GM19239 (cell line): ENCODE measurements at regions not wholly inside any gene's neighbourhood (a gene's known extent, or its start where the extent isn't known, plus 50 kb on each side); places are given as distances from the start of the nearest gene placed in this dataset.

Source experiments
- DNase-seq: peaks from one replicate; pipeline ENCODE4 v3.0.0; 2011; ENCODE audit warnings: low spot score; ENCODE audit not compliant: insufficient read length
- FAIRE-seq: peaks from 2 replicates; lab custom pipeline; 2011; peaks lifted over from hg19 to GRCh38; lab: Jason Lieb, UNC

DNA sequence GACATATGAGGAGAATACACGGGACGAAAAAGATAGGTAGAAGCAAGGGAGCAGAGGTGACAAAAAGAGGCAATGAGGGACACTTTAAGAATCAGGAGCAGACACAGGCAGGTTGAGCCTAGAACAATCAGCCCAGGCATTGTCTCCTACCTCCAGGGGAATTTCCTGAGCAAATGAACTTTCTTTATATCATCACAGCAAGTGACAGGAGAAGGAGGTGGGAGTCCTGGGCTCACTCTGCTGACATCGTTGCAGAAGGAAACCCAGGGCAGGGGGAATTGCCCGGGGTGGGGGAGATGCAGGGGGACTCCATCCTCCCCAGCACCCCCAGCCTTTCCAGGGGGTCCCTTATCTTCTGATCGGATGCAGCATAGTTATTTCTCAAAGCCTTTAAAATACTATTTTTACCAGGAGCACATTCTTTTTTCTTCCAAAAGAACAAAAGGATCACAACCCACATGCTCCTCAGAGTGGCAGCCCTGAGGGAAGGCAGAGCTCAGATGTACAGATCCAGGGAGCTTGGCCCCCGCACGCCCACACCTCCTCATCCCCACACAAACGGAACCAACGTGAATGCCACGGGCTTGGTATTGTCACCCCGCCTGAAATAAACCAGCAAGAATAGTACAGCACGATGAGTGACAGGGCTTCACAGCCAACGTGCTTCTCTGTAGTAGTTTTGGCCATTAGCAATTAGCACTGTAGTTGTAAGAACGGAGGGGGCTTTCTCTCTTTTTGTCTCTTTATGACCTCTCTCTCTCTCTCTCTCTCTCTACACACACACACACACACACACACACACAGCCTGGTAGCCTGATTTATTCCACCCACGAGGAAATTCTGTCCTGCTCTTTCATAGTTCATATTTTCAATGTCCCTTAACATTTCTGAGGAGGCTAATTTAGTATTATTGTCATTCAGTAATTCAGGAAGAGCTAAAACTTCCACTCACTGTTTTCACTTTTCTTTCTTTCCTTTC lies 169.5 kb upstream of the UBL3 start:
- FAIRE-seq: no peak
- DNase-seq: no peak

GRCh38 chr13:30017880-30018279 lies 167.5 kb upstream of the UBL3 start:
- FAIRE-seq (no peak), DNase-seq (no peak)

DNA sequence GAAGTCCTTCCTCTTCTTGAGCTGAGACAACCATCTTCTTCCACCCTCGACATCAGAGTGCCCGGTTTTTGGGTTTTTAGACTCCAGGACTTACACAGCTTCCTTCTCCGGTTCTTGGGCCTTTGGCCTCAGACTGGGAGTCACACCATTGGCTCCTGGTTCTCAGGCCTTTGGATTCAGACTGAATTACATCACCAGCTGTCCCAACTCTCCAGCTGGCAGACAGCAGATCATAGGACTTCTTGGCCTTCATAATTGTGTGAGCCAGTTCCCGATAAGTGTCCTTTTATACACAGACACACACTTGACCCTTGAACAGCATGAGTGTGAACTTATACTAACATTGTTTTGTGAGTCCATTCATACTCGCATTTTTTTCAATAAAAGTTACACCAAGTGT lies 166.0 kb upstream of the UBL3 start:
- no peak for FAIRE-seq
- DNase-seq: no peak

- FAIRE-seq (no peak), DNase-seq (no peak)
Measured at GRCh38 chr13:30009411-30009810, 159.0 kb upstream of the UBL3 start.

GRCh38 chr13:30006246-30006645 lies 155.8 kb upstream of the UBL3 start:
- FAIRE-seq: no peak
- DNase-seq: no peak

- DNase-seq: no peak
- no peak for FAIRE-seq
Measured at GRCh38 chr13:30004204-30004603, 153.8 kb upstream of the UBL3 start.

- no peak for FAIRE-seq
- DNase-seq: no peak
Measured at GRCh38 chr13:30002577-30002976, 152.2 kb upstream of the UBL3 start.

DNA sequence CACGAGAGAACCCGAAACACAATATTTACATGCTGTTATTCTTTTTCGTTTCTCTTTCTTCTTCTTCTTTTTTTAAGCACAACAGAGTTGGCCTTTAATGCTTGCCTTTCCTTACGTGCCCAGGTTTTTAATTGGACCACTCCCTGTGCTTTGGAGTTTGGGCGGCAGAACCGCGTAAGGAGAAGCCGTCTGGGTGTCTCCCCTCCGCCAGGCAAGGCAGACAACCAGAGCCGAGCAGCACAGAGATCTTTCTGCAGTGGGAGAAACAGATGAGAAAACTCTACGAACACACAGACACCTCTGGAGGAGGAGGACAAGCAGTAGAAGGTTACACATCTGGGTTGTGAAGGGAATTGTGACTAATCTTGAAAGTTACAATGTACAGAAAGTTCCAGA lies 150.0 kb upstream of the UBL3 start:
- no peak for FAIRE-seq

GRCh38 chr13:29999492-30000369 lies 149.3 kb upstream of the UBL3 start:
- no peak for DNase-seq
- no peak for FAIRE-seq

More for the DNA sequence above, 150.0 kb upstream of the UBL3 start:
- no peak for DNase-seq

DNA sequence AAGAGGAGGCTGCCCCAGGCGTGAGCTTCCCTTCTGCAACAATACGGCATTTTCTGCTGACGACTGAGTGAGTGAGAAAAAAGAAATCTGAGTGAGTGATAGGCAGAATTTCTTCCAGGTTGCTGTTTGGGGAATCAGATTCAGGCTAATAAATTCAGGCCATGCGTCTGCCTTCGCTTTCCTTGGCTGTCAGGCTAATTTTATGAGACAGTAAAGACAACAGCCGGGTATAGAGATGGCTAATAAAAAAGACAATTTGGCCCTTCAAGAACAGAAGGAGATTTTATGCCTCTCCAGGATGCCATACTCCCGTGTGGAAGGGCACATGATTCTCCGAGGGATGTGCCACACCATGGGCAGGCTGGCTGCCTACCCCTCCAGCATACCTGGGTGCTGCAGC lies 145.9 kb upstream of the UBL3 start:
- DNase-seq (no peak), FAIRE-seq (no peak)

GRCh38 chr13:29994911-29995595 lies 144.6 kb upstream of the UBL3 start:
- no peak for FAIRE-seq
- DNase-seq: no peak

DNA sequence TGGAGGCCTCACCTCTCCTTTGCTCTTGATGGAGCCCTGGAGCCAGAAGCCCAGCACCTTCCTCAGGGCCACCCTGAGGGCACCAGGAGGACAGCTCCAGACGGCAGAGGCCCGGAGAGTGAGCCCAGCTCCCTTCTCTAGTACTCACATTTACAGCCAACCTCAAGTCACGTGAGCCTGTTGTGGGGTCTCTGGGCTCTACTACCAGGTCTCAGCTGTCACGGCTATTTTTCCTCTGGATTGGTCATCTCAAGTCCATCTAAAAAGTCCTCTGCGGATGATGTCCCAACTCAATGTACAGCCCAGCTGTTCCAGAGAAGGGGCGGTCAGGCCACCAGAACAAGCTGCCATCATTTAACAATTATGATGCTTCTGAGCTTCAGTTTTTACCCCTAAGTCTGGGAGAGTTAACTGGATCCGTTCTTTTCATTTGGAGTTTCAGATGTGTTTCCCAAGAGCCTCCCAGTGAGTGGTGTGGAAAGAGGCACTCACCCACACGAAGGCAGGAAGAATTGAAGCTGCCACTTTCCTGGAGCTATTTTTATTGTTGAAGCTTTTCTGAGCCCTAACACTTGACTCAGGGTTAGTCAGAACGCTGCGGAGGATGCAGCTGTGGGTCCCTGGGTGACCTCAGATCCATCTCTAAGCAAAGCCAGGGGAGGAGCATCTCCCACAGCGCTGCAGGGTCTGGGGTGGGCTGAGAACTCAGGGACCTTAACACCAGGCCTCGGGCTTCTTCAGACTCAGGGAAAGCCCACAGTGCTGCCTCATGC lies 143.5 kb upstream of the UBL3 start:
- DNase-seq (no peak), FAIRE-seq (no peak)

GRCh38 chr13:29993196-29993595 lies 142.8 kb upstream of the UBL3 start:
- DNase-seq (no peak), FAIRE-seq (no peak)

- FAIRE-seq: no peak
- DNase-seq: no peak
Measured at GRCh38 chr13:29991343-29991742, 140.9 kb upstream of the UBL3 start.

DNA sequence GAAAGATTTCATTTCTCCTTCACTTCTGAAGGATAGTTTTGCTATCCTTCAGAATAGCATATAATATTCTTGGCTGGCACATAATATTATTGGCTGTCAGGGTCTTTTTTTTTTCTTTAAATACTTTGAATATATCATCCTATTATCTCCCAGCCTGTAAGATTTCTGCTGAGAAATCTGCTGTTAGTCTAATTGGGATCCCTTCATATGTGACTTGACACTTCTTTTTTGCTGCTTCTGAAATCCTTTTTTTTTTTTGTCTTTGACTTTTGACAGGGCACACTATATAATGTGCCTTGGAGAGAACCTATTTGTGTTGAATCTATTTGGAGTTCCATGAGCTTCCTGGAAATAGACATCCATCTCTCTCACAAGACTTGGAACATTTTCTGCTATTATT lies 136.9 kb upstream of the UBL3 start:
- FAIRE-seq (no peak), DNase-seq (no peak)

DNA sequence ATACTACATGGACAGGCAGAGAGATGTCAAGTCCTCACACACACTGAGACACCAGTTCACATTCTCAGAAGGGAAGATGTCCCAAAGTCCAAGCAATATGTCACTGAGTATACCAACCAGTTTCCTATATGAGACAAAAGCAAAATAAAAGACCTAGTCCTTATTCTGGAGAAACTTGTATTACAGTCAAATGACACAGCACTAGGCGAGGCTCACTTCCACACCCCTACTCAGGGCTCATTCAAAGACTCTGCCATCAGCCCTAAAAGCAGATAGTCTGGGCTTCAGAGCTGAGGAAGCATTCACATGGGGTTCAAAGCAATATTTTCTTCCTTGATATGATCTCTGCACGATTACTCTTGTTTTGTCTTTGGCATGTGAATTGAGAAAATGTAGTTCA lies 129.9 kb upstream of the UBL3 start:
- DNase-seq (no peak), FAIRE-seq (no peak)

DNA sequence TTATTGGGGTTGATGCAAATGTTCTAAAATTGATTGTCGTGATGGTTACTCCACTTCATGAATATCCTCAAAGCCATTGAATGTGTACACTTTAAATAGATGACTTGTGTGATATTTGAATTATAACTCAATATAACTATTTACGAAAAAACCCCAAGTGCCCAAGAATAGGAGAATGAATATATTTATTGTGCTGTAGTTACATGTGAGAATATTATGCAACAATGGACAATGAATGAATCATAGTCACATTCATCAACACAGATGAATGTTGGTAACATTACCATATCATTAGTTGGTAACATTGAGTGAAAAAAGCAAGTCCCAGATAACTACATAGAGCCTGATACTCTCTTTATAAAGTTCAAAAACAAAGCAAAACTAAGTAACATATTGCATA lies 127.8 kb upstream of the UBL3 start:
- DNase-seq (no peak), FAIRE-seq (no peak)

DNA sequence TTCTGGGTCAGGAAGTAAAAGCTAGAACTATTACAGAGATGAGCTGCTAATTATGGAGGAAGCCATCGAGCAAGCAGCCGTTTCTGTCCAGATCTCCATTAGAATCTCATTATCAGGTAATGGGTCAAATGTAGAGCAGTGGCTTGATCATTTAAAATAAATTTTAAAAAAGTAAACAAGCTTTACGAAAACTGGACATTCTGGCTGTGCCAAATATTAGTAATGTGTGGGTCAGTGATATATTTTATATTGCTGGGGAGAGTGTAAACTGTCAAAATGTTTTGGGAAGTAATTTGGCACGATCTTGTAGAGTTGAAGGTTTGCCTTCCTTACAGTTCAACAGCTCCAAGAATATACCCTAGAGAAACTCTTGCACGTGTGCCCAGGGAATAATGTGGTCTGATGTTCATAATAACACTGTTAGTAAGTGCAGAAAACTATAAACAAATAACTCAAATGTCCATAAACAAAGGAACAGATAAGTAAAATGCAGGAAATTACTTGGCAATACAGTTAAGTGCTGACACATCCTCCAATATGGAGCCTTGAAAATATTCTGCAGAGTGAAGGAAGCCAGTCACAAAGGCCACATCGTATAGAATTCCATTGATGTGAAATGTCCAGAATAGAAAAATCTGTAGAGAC lies 127.2 kb upstream of the UBL3 start:
- FAIRE-seq: no peak
- DNase-seq: no peak

GRCh38 chr13:29976535-29976934 lies 126.1 kb upstream of the UBL3 start:
- no peak for FAIRE-seq
- DNase-seq: no peak
